ENCODE measurements at regions not wholly inside any gene's neighbourhood (a gene's known extent, or its start where the extent isn't known, plus 50 kb on each side); places are given as distances from the start of the nearest gene placed in this dataset.

DNA sequence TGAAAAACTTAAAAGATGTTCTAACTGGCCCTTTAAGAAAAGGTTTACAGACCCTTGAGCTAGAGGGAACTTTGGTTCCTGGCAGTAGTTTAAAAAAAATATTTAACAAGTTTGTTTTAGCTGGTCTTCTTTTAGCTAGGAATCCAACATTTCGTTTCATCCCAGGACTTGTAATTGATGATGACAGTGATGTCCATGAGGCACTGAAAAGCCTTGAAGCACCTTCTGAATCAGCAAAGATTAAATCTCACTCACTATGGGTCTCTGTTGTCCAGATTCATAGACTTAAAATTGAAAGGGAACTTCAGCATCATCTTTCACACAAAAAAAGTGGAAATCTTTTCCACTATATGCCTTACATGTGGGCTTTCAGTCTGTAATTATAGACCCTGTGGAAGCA, 102.9 kb upstream of the ETAA1 start:
- Histone ChIP-seq H3K27ac (ENCODE audit: low read length) (no peak overlapping the region), H3K4me2 (ENCODE audit: low read length) (no peak overlapping the region), H3K9me3 (ENCODE audit: low read length) (no peaks in the 10 kb centered on the region), H2AFZ (ENCODE audit: low read depth, low read length) (no peak overlapping the region), H3K9me2 (ENCODE audit: insufficient read depth, low read length) (no peaks in the 10 kb centered on the region), H3K36me3 (ENCODE audit: insufficient read depth, low read length) (no peaks in the 10 kb centered on the region), H3F3A (ENCODE audit: insufficient read depth, low read length, poor library complexity, severe bottlenecking) (no peaks in the 10 kb centered on the region), H3K27me3 (ENCODE audit: insufficient read depth, low read depth, low read length) (no peaks in the 10 kb centered on the region), H3K9ac (ENCODE audit: low read length) (no peak overlapping the region), H3K4me3 (ENCODE audit: low read length) (no peak overlapping the region), H4K20me1 (ENCODE audit: insufficient read depth) (no peaks in the 10 kb centered on the region), H3K79me2 (replicated peaks; ENCODE audit: insufficient read depth, low read length) (no peaks in the 10 kb centered on the region)
- no peak for TF ChIP-seq SMC3 (conservative IDR thresholded peaks at IDR 0.05; ENCODE audit: poor library complexity)
- TF ChIP-seq, protein P1, sequence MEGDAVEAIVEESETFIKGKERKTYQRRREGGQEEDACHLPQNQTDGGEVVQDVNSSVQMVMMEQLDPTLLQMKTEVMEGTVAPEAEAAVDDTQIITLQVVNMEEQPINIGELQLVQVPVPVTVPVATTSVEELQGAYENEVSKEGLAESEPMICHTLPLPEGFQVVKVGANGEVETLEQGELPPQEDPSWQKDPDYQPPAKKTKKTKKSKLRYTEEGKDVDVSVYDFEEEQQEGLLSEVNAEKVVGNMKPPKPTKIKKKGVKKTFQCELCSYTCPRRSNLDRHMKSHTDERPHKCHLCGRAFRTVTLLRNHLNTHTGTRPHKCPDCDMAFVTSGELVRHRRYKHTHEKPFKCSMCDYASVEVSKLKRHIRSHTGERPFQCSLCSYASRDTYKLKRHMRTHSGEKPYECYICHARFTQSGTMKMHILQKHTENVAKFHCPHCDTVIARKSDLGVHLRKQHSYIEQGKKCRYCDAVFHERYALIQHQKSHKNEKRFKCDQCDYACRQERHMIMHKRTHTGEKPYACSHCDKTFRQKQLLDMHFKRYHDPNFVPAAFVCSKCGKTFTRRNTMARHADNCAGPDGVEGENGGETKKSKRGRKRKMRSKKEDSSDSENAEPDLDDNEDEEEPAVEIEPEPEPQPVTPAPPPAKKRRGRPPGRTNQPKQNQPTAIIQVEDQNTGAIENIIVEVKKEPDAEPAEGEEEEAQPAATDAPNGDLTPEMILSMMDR (IDR thresholded peaks at IDR 0.05; ENCODE audit: poor library complexity, severe bottlenecking): no peak
- TF ChIP-seq TAF1 (IDR thresholded peaks at IDR 0.05; ENCODE audit: low read depth): no peak
- no peak for TF ChIP-seq MXI1 (conservative IDR thresholded peaks at IDR 0.05; ENCODE audit: poor library complexity, severe bottlenecking)
- TF ChIP-seq REST (IDR thresholded peaks at IDR 0.05; ENCODE audit: borderline replicate concordance): no peak
- TF ChIP-seq POLR2AphosphoS5 (IDR thresholded peaks at IDR 0.05): no peak
- TF ChIP-seq EZH2 (IDR thresholded peaks at IDR 0.05; ENCODE audit: borderline replicate concordance, insufficient read depth, low read length, poor library complexity, severe bottlenecking): no peak
- TF ChIP-seq RAD21 (conservative IDR thresholded peaks at IDR 0.05): no peak
- no peak for TF ChIP-seq EP300 (conservative IDR thresholded peaks at IDR 0.05; ENCODE audit: poor library complexity, severe bottlenecking)

DNA sequence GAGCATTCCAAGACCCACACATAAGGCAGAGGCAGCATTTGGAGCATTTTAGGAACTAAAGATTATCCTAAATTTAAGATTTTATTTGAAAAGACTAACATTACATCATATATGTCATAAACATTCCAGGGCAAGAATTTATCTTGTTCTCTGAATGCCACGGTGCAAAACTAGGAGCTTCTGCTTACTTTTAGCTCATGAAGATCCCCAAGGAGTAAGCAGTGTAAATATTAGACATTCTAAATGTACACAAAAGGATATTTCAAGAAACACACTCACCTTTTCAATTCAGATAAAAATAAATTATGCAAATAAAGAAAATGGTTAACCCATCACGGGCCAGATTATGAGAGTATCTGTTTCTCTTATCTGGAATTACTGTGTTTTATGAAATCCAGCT, 101.7 kb upstream of the ETAA1 start:
- Histone ChIP-seq H3K27ac (ENCODE audit: low read length) (peak overlapping the region; percentile 67), H3K27me3 (ENCODE audit: insufficient read depth, low read depth, low read length) (no peaks in the 10 kb centered on the region), H3K4me3 (ENCODE audit: low read length) (peak overlapping the region; percentile 40), H3K9me3 (ENCODE audit: low read length) (no peaks in the 10 kb centered on the region), H3F3A (ENCODE audit: insufficient read depth, low read length, poor library complexity, severe bottlenecking) (no peaks in the 10 kb centered on the region), H3K9me2 (ENCODE audit: insufficient read depth, low read length) (no peaks in the 10 kb centered on the region), H3K36me3 (ENCODE audit: insufficient read depth, low read length) (no peaks in the 10 kb centered on the region), H3K79me2 (replicated peaks; ENCODE audit: insufficient read depth, low read length) (no peaks in the 10 kb centered on the region), H3K9ac (ENCODE audit: low read length) (peak overlapping the region; percentile 6), H4K20me1 (ENCODE audit: insufficient read depth) (no peaks in the 10 kb centered on the region), H2AFZ (ENCODE audit: low read depth, low read length) (no peak overlapping the region), H3K4me2 (ENCODE audit: low read length) (peak overlapping the region; percentile 28)
- TF ChIP-seq MXI1 (conservative IDR thresholded peaks at IDR 0.05; ENCODE audit: poor library complexity, severe bottlenecking) (no peak), SMC3 (conservative IDR thresholded peaks at IDR 0.05; ENCODE audit: poor library complexity) (no peak), REST (IDR thresholded peaks at IDR 0.05; ENCODE audit: borderline replicate concordance) (no peak), EZH2 (IDR thresholded peaks at IDR 0.05; ENCODE audit: borderline replicate concordance, insufficient read depth, low read length, poor library complexity, severe bottlenecking) (no peak)
